CD4-positive, alpha-beta T cell treated with Interleukin-15 for 1 hour (primary cell): ENCODE measurements at regions not wholly inside any gene's neighbourhood (a gene's known extent, or its start where the extent isn't known, plus 50 kb on each side); places are given as distances from the start of the nearest gene placed in this dataset.
"Not testable (repeated sequence)": the region's sequence is repeated elsewhere in the genome, so short reads cannot be mapped to it uniquely, and the experiment has no call there.

Experiments used
- DNase-seq: peaks from one replicate; pipeline ENCODE4 v3.0.0-alpha.2; 2020

- DNase-seq: no peak
These were observed 197.0 kb downstream of the MAF start for GRCh38 chr16:79403534-79403933.

GRCh38 chr16:79402920-79403319, 197.6 kb downstream of the MAF start:
- no peak for DNase-seq

- no peak for DNase-seq
These were observed 198.2 kb downstream of the MAF start for GRCh38 chr16:79402356-79402755.

GRCh38 chr16:79401782-79402181, 198.8 kb downstream of the MAF start:
- no peak for DNase-seq

DNA sequence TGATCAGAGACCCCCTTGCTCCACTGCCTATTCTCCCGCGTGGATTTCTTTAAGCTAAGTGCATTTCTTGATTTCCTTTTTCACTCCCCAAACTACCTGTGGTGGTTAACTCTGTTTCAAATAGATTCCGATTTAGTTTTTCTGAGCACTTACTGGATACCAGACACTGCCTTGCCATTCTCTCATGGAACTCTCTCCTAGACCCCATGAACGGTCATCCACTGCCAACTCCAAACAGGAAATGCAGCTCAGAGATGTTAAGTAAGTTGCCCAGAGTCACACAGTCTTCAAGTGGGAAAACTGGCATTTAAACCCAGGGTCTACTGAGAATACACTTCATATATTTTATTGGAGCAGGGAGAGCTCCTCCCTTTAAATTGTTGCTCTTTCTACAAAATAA, 199.4 kb downstream of the MAF start:
- no peak for DNase-seq

- no peak for DNase-seq
These were observed 199.9 kb downstream of the MAF start for GRCh38 chr16:79400462-79401149.

DNA sequence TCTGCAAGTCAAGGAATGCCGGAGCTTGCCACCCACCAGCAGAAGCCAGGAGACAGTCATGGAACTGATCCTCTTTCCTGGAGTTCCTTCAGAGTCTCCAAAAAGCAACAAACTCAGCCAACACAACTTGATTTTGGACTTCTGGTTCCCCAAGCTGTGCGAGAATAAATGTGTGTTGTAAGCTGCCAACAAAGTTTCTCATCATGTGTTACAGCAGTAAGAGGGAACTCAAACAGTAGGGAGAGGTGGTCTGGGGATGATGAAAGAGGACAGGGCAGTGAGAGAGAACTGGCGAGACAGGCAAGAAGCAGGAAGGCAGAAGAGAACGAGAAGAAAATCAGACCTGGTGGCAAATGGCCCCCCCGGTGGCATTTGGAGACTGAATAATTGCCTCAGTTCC, 204.9 kb downstream of the MAF start:
- no peak for DNase-seq

DNA sequence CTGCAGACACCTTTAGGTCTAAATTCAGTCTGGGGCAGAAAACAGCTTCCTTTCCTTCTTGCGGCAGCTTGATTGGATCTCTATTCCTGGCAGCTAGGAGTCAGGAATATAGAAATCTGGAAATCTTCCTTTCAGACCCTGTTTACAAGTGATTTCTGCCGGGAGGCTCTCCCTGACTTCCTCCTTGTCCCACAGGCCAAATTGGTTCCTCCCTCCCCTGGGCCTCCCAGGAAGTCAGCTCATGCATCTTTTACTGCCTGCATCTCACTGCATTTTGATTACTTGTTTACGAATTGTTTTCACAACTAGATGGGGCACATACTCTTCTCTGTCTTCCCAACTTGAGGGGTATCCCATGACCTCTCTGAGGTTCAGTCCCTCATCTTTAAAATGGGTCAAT, 206.3 kb downstream of the MAF start:
- no peak for DNase-seq

GRCh38 chr16:79393564-79393963, 207.0 kb downstream of the MAF start:
- DNase-seq: no peak

- no peak for DNase-seq
These were observed 207.4 kb downstream of the MAF start for GRCh38 chr16:79393127-79393526.

DNA sequence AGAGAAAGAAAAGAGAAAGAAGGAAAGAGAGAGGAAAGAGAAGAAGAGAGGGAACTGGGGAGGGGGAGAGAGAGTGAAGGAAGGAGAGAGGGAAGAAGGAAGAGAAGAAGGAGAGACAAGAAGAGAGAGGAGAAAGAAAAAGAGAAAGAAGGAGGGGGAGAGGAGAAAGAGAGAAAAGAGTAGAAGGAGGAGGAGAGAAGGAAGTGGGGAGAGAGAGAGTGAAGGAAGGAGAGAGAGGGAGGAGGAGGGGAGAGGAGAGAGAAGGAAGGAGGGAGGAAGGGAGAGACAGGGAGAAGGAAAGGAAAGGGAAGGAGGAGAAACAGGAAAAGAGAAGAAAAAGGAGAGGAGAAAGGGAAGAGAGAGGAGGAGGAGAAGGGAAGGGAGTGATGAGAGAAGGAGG, 208.5 kb downstream of the MAF start:
- no peak for DNase-seq

GRCh38 chr16:79391395-79391794, 209.1 kb downstream of the MAF start:
- DNase-seq: no peak

GRCh38 chr16:79390481-79391051, 210.0 kb downstream of the MAF start:
- DNase-seq: no peak

- DNase-seq: no peak
These were observed 212.1 kb downstream of the MAF start for GRCh38 chr16:79388396-79388795.

DNA sequence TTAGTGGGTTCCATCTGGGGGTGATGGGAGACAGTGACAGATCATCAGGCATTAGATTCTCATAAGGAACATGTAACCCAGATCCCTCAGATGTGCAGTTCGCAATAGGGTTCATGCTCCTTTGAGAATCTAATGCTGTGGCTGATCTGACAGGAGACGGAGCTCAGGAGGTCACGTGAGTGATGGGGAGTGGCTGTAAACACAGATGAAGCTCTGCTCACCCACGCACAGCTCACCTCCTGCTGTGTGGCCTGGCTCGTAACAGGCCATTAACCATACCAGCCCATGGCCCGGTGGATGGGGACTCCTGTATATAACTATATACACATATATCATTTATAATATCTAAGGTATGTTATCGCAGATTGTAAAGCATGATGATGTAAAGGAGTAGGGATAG, 214.2 kb downstream of the MAF start:
- DNase-seq: no peak

DNA sequence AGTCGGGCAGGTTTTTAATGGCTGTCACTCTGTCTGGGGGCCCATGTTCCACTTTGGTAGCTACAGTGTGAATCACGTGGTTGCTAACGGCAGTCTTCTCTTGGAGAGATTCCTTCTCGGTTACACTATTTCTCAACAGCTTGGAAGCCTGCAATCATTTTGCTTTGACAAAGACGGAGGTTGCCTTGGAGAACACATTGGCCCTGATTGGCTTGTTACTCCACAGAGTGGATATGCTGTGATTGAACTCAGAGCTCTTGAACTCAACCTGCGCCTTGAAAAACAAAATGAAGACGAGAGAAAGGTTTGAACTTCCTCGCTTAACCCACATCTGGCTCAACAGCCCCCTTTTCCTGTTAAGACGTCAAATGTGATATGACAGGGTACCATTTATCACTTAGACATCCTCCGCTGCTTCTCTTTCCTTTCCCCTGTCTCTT, 218.9 kb downstream of the MAF start:
- DNase-seq: no peak

- DNase-seq: no peak
These were observed 219.4 kb downstream of the MAF start for GRCh38 chr16:79380995-79381602.

GRCh38 chr16:79379095-79379494, 221.4 kb downstream of the MAF start:
- no peak for DNase-seq

DNA sequence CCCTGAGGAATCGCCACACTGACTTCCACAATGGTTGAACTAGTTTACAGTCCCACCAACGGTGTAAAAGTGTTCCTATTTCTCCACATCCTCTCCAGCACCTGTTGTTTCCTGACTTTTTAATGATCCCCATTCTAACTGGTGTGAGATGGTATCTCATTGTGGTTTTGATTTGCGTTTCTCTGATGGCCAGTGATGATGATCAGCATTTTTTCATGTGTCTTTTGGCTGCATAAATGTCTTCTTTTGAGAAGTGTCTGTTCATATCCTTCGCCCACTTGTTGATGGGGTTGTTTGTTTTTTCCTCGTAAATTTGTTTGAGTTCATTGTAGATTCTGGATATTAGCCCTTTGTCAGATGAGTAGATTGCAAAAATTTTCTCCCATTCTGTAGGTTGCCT, 223.5 kb downstream of the MAF start:
- not testable (repeated sequence) for DNase-seq

DNA sequence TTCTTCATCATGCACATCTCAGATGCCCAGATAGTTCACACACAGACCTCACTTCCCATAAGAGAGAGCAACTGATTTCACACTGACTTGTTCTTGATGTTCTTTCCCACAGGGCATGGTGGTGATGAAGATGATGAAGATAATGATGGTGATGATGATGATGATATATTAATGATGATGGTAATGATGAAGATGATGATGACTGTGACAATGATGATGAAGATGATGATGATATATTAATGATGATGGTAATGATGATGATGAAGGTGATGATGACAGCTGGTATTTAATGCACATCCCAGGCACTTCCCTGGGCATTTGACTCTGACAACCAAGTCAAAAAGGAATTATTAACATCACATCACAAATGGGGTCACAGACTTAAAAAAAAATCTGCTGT, 225.2 kb downstream of the MAF start:
- no peak for DNase-seq

DNA sequence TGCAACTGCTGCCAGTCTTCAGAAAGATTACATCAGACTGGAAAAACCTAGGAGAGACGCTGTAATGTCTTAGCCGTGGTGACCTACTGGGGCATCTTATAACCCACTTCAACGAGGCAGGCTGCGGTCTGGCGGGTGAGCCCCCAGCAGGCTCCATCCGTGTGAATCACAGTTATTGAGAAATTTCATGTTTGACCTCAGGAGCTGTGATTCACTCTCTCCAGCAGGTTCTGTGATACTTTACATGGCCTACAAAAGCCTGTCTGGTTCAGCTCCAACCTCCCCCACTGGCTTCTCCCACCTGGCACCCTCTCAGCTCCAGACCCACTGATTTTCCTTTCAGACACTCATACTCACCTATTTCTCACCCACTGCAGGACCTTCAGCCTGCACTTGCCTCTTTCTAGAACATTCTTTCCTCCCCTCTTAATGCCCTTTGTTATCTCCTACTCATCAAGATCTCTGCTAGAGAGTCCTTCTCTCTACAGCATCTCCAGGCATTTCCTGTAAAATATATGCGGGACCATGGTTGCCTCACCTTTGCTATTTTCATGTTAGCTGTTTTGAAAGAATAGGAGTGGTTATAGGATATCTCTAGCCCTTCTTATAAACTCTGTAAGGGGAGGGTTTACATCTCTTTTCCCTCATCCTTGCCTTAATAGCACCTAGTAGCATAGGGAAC, 227.9 kb downstream of the MAF start:
- peak; percentile 52 for DNase-seq

DNA sequence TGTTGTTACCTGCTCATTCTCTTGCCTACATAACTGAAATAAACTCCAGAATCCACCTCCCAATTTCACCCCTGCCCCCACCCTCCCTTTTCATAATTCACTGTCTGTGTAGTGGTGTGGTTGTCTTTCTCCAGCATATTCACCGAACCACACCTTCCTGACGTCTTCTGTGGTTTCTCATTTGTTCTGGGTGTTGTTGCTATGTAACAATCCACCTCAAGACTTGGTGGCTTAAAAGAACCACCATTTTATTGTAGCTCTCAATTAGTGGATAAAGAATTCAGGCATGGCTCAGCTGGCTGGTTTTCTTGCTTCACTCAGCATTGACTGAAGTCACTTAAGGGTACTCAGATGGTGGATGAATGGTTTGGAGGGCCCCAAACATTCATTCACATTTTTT, 229.8 kb downstream of the MAF start:
- DNase-seq: peak; percentile 26

DNA sequence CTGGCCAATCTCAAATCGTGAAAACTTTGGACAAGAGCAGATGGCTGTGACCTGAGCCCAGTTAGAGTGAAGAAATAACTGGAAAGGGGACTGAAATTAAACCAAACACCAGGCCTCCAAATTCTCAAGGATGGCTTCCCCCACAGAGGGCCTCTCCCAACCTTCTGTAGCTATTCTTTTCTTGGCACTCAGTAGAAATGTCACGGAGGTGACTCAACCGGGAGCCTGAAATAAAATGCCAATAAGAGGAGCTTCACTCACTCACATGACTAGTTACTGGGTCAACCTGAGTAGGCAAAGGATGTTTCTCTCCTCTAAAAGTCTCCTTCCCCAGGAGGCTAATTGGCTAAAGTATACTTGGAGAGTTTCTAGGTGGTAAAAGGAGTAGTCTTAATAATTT, 230.7 kb downstream of the MAF start:
- DNase-seq: no peak

DNA sequence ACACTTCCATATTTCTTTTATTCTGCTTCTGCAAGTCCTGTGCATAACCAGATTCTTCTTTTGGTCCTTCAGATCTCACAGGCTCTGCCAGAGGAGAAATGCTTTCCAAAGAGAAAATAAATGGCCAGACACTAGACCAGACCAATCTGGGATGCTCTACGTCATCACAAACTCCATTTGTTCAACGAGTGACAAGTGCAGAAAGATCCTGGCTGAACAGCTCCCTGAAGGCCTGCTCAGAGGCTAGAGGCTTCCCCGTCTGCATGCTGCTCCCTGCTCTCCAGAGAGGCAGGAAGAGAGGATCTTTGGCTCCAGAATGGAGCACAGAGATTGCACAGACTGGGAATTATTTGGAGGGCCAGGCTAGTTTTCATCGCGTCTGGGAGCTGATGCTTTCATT, 232.7 kb downstream of the MAF start:
- DNase-seq: no peak
